SK-N-SH (cell line): ENCODE measurements at regions not wholly inside any gene's neighbourhood (a gene's known extent, or its start where the extent isn't known, plus 50 kb on each side); places are given as distances from the start of the nearest gene placed in this dataset.

Experiments used
- CTCF ChIA-PET: fragments of 300-600, 350-600 bp; formaldehyde crosslinking; extraction: SDS; loops from one replicate; lab custom pipeline; 2021; lab: Yijun Ruan, JAX
- POLR2A ChIA-PET: fragments of 350-600 bp; sonication (Branson Sonifier 250); formaldehyde crosslinking; extraction: SDS; loops from one replicate; lab custom pipeline; 2020; ENCODE audit warnings: antibody characterized with exemption, inconsistent platforms; lab: Yijun Ruan, JAX
- DNase-seq: peaks from one replicate; pipeline ENCODE4 v3.0.0; 2012
- H2AFZ ChIP-seq: fragments of 200-600 bp; sonication (generic); 2 replicates; pipeline ENCODE4 v1.8.1; 2016; ENCODE audit warnings: antibody characterized with exemption, mild to moderate bottlenecking, low read depth
- H3F3A ChIP-seq: fragments of 200-600 bp; sonication (generic); replicated peaks from 2 replicates; pipeline ENCODE3; 2016; ENCODE audit warnings: antibody characterized with exemption, mild to moderate bottlenecking; ENCODE audit not compliant: insufficient read depth
- H3K27ac ChIP-seq, 2 experiments: fragments of 200-500 bp in 1 of 2; fragments of 200-600 bp in 1 of 2; sonication (Bioruptor generic) in 1 of 2; sonication (generic), shearing (Covaris generic) in 1 of 2; 2 replicates each; pipeline versions ENCODE4 v1.5.1 to v1.6.1; 2014 to 2016; ENCODE audit warnings: low read depth in 2 of 2, inconsistent platforms in 1 of 2, low read length in 1 of 2, mild to moderate bottlenecking in 1 of 2, mixed read lengths in 1 of 2
- H3K27me3 ChIP-seq: fragments of 200-600 bp; sonication (generic), shearing (Covaris generic); 2 replicates; pipeline ENCODE4 v1.6.1; 2016; ENCODE audit warnings: mixed run types; ENCODE audit not compliant: insufficient read depth
- H3K36me3 ChIP-seq, 2 experiments: fragments of 200-500 bp in 1 of 2; fragments of 200-600 bp in 1 of 2; sonication (Bioruptor generic) in 1 of 2; sonication (generic) in 1 of 2; replicated peaks in 1 of 2; 2 replicates each; pipeline versions ENCODE3 to v1.5.1; 2014 to 2016; ENCODE audit warnings: low read length in 1 of 2, mild to moderate bottlenecking in 1 of 2; ENCODE audit not compliant: insufficient read depth in 2 of 2, control insufficient read depth in 1 of 2
- H3K4me1 ChIP-seq, 2 experiments: fragments of 200-500 bp in 1 of 2; fragments of 200-600 bp in 1 of 2; sonication (Bioruptor generic) in 1 of 2; sonication (generic), shearing (Covaris generic) in 1 of 2; 2 replicates each; pipeline versions ENCODE4 v1.5.1 to v1.6.1; 2014 to 2016; ENCODE audit warnings: low read depth in 1 of 2, low read length in 1 of 2, mixed run types in 1 of 2; ENCODE audit not compliant: insufficient read depth in 2 of 2, control insufficient read depth in 1 of 2
- H3K4me2 ChIP-seq: fragments of 200-600 bp; sonication (generic), shearing (Covaris generic); 2 replicates; pipeline ENCODE4 v1.6.1; 2017; ENCODE audit warnings: mixed run types
- H3K4me3 ChIP-seq, 2 experiments: fragments of 200-500 bp in 1 of 2; fragments of 200-600 bp in 1 of 2; sonication (Bioruptor generic) in 1 of 2; sonication (generic), shearing (Covaris generic) in 1 of 2; 2 replicates each; pipeline versions ENCODE4 v1.5.1 to v1.8.1; 2014 to 2016; ENCODE audit warnings: low read depth in 2 of 2, inconsistent platforms in 1 of 2, low read length in 1 of 2, mild to moderate bottlenecking in 1 of 2, mixed read lengths in 1 of 2, moderate library complexity in 1 of 2
- H3K79me2 ChIP-seq: fragments of 200-600 bp; sonication (generic); 2 replicates; pipeline ENCODE4 v1.8.1; 2017; ENCODE audit warnings: mild to moderate bottlenecking; ENCODE audit not compliant: insufficient read depth
- H3K9ac ChIP-seq: fragments of 200-600 bp; sonication (generic); 2 replicates; pipeline ENCODE4 v1.6.1; 2017; ENCODE audit warnings: mixed run types
- H3K9me2 ChIP-seq: fragments of 200-600 bp; sonication (generic); 2 replicates; pipeline ENCODE4 v1.6.1; 2017; ENCODE audit warnings: mixed run types
- H3K9me3 ChIP-seq: fragments of 200-600 bp; sonication (generic); 2 replicates; pipeline ENCODE4 v1.6.1; 2017; ENCODE audit warnings: mixed run types, mild to moderate bottlenecking, moderate library complexity
- H4K20me1 ChIP-seq: fragments of 200-600 bp; sonication (generic); 2 replicates; pipeline ENCODE4 v1.6.1; 2017; ENCODE audit warnings: mild to moderate bottlenecking, mixed run types; ENCODE audit not compliant: insufficient read depth
- CHD2 ChIP-seq: fragments of 150-350 bp; IDR thresholded peaks from 2 replicates; pipeline ENCODE4 v1.6.1; 2018; ENCODE audit warnings: low read length; ENCODE audit not compliant: partially characterized antibody
- ELF1 ChIP-seq: IDR thresholded peaks from 2 replicates; pipeline ENCODE4 v1.4.0; 2012
- FOXM1 ChIP-seq: IDR thresholded peaks from 2 replicates; pipeline ENCODE4 v1.4.0; 2012; ENCODE audit warnings: low read depth, mild to moderate bottlenecking
- JUND ChIP-seq: IDR thresholded peaks from 2 replicates; pipeline ENCODE4 v1.4.0; 2012
- MXI1 ChIP-seq: IDR thresholded peaks from 2 replicates; pipeline ENCODE4 v1.6.1; 2012; ENCODE audit warnings: mild to moderate bottlenecking, low read depth, low read length, improper control_type of control experiment
- NFIC ChIP-seq: IDR thresholded peaks from 2 replicates; pipeline ENCODE4 v1.4.0; 2012; ENCODE audit warnings: borderline replicate concordance
- POLR2AphosphoS5 ChIP-seq: IDR thresholded peaks from 2 replicates; pipeline ENCODE4 v1.6.1; 2012; ENCODE audit warnings: low read depth, low read length
- RFX5 ChIP-seq: IDR thresholded peaks from 2 replicates; pipeline ENCODE4 v1.6.1; 2012; ENCODE audit warnings: mild to moderate bottlenecking, improper control_type of control experiment, low read length
- RXRA ChIP-seq: IDR thresholded peaks from 2 replicates; pipeline ENCODE4 v1.4.0; 2012; ENCODE audit warnings: low read depth, mild to moderate bottlenecking, borderline replicate concordance
- SIN3A ChIP-seq: IDR thresholded peaks from 2 replicates; pipeline ENCODE4 v1.6.1; 2012; ENCODE audit warnings: low read depth, mild to moderate bottlenecking, low read length, moderate library complexity, borderline replicate concordance
- SMC3 ChIP-seq: IDR thresholded peaks from 2 replicates; pipeline ENCODE4 v1.6.1; 2012; ENCODE audit warnings: low read depth, low read length, improper control_type of control experiment
- TEAD4 ChIP-seq: IDR thresholded peaks from 2 replicates; pipeline ENCODE4 v1.4.0; 2012; ENCODE audit warnings: mild to moderate bottlenecking, borderline replicate concordance; ENCODE audit not compliant: insufficient read depth
- YY1 ChIP-seq: IDR thresholded peaks from 2 replicates; pipeline ENCODE4 v1.4.0; 2012; ENCODE audit warnings: low read depth, mild to moderate bottlenecking
- WGBS: methylation state at CpG from one replicate; pipeline ENCODE4 v1.1.6; 2017; ENCODE audit warnings: low lambda C conversion rate; 5-methylcytosine and 5-hydroxymethylcytosine counted together
- TF ChIP-seq, protein P1 (sequence below): IDR thresholded peaks from 2 replicates; pipeline ENCODE4 v1.4.0; 2012; ENCODE audit warnings: low read depth, borderline replicate concordance
- TF ChIP-seq, protein P2 (sequence below): IDR thresholded peaks from 2 replicates; pipeline ENCODE4 v1.4.0; 2012; ENCODE audit warnings: low read depth
- TF ChIP-seq, protein P3 (sequence below): fragments of 200-600 bp; sonication (generic); IDR thresholded peaks from 2 replicates; pipeline ENCODE4 v1.6.1; 2017; ENCODE audit warnings: antibody characterized with exemption, mild to moderate bottlenecking, moderate library complexity
- TF ChIP-seq, protein P4 (sequence below): IDR thresholded peaks from 2 replicates; pipeline ENCODE4; 2012

DNA sequence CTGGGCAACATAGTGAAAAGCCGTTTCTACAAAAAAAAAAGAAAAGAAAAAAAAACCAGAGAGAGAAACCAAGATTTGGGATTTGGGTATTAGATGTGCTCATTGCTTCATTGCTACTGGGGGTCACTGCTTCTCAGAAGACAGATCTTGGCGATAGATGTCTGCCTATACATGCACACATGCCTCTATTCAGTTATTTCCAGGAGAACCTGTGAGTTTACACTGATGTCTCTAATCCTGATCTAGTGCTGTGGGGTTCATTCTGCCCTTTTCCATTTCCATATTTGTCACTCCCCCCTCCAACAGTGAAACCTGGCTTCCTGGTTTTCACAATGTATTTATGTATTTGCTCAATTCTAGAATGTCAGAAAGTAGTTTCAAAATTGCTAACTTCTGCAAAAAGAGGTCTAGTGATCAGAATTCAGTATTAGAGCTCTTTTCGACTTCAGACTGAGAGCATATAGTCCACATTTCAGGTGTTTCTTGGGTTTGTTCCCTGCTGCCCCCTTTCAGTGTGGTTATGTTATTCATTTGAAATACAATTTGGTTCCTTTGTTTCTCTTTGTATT, 111.0 kb downstream of the SLC25A47 start:
- DNase-seq, result no peak
- no peaks in the 10 kb centered on the region for H3K27me3 ChIP-seq
- no peak overlapping the region for H3K4me2 ChIP-seq
- no peak for TF ChIP-seq SMC3
- TF ChIP-seq JUND, result no peak
- TF ChIP-seq POLR2AphosphoS5, result no peak
- TF ChIP-seq, protein P1, sequence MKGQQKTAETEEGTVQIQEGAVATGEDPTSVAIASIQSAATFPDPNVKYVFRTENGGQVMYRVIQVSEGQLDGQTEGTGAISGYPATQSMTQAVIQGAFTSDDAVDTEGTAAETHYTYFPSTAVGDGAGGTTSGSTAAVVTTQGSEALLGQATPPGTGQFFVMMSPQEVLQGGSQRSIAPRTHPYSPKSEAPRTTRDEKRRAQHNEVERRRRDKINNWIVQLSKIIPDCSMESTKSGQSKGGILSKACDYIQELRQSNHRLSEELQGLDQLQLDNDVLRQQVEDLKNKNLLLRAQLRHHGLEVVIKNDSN, result no peak
- TF ChIP-seq SIN3A, result no peak
- TF ChIP-seq CHD2, result no peak
- no peak for TF ChIP-seq FOXM1
- no peaks in the 10 kb centered on the region for H3F3A ChIP-seq
- 90% methylated on average over 3 of the region's 3 CpGs for WGBS
- no peaks in the 10 kb centered on the region for H3K9me2 ChIP-seq
- ChIA-PET POLR2A (interaction anchor here (0.6 kb wide), 1 partner anchor 35 kb away, joined by 4 read pairs; no protein-coding TSS in a partner anchor), CTCF (interaction anchor here (0.9 to 15.3 kb wide), 3 partner anchors 10 to 143 kb away, joined by 3 to 236 read pairs (median 148); no protein-coding TSS in a partner anchor)
- H3K9me3 ChIP-seq, result no peaks in the 10 kb centered on the region
- peak overlapping the region in 1 of 2 experiments; percentile 100; a peak in 2 of 4 replicates for H3K27ac ChIP-seq
- H4K20me1 ChIP-seq, result no peaks in the 10 kb centered on the region; the same call in 1 of the 2 replicates
- H3K79me2 ChIP-seq, result peaks cover 3% of the 10 kb centered on the region; the same call in 1 of the 2 replicates
- no peak overlapping the region for H3K9ac ChIP-seq
- H3K4me3 ChIP-seq, result no peak overlapping the region
- H3K4me1 ChIP-seq, result peaks cover 14 to 50% of the 10 kb centered on the region in 2 experiments
- no peaks in the 10 kb centered on the region for H3K36me3 ChIP-seq
- H2AFZ ChIP-seq, result no peak overlapping the region

DNA sequence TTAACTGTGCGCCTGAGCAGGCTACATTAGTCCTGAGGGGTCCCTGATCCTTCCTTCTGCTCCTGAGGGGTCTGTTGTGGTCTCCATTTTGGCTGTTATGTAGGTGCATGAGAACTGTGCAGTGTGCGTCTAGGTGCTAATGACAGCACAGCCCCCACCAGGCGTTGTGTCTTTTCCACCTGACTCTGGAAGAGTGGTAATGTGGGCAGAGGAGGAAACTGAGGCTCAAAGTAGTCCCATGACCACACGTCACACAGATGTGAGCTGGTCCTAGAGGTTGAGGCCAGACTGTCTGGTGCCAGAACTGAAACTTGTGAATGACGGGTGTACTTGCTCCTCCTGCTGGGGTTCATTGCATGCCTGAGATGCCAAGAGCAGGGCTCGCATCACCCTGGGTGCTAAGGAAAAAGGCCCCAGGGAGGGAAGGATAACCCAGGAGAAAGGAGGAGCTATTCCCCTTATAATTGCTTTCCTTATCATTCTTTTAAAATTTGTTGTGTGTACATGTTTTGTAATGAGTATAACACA, 111.8 kb downstream of the SLC25A47 start:
- Histone ChIP-seq H3K27ac (peak overlapping the region in 1 of 2 experiments; percentile 100; a peak in 2 of 4 replicates), H3K27me3 (no peaks in the 10 kb centered on the region), H3K9me2 (no peaks in the 10 kb centered on the region), H4K20me1 (no peaks in the 10 kb centered on the region; the same call in 1 of the 2 replicates), H3K36me3 (no peaks in the 10 kb centered on the region), H3K4me2 (no peak overlapping the region), H2AFZ (no peak overlapping the region), H3K9me3 (no peaks in the 10 kb centered on the region), H3K4me1 (peaks cover 17 to 55% of the 10 kb centered on the region in 2 experiments), H3K9ac (no peak overlapping the region), H3F3A (peaks cover 7% of the 10 kb centered on the region), H3K4me3 (no peak overlapping the region), H3K79me2 (no peaks in the 10 kb centered on the region)
- ChIA-PET CTCF (interaction anchor here (0.9 to 15.3 kb wide), 6 partner anchors 10 to 1193 kb away, joined by 3 to 236 read pairs (median 36); no protein-coding TSS in a partner anchor), POLR2A (interaction anchor here (0.8 to 2.9 kb wide), 3 partner anchors 9 to 295 kb away, joined by 3 to 20 read pairs (median 4); no protein-coding TSS in a partner anchor)
- 91% methylated on average over 6 of the region's 6 CpGs for WGBS
- DNase-seq, result no peak
- TF ChIP-seq POLR2AphosphoS5 (no peak), NFIC (no peak), TEAD4 (no peak), RXRA (no peak), YY1 (no peak), SMC3 (no peak), CHD2 (no peak), ELF1 (no peak), RFX5 (no peak), MXI1 (no peak), SIN3A (no peak)
- TF ChIP-seq, protein P2, sequence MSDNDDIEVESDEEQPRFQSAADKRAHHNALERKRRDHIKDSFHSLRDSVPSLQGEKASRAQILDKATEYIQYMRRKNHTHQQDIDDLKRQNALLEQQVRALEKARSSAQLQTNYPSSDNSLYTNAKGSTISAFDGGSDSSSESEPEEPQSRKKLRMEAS, result no peak
- TF ChIP-seq, protein P3, sequence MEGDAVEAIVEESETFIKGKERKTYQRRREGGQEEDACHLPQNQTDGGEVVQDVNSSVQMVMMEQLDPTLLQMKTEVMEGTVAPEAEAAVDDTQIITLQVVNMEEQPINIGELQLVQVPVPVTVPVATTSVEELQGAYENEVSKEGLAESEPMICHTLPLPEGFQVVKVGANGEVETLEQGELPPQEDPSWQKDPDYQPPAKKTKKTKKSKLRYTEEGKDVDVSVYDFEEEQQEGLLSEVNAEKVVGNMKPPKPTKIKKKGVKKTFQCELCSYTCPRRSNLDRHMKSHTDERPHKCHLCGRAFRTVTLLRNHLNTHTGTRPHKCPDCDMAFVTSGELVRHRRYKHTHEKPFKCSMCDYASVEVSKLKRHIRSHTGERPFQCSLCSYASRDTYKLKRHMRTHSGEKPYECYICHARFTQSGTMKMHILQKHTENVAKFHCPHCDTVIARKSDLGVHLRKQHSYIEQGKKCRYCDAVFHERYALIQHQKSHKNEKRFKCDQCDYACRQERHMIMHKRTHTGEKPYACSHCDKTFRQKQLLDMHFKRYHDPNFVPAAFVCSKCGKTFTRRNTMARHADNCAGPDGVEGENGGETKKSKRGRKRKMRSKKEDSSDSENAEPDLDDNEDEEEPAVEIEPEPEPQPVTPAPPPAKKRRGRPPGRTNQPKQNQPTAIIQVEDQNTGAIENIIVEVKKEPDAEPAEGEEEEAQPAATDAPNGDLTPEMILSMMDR, result no peak
- TF ChIP-seq, protein P4, sequence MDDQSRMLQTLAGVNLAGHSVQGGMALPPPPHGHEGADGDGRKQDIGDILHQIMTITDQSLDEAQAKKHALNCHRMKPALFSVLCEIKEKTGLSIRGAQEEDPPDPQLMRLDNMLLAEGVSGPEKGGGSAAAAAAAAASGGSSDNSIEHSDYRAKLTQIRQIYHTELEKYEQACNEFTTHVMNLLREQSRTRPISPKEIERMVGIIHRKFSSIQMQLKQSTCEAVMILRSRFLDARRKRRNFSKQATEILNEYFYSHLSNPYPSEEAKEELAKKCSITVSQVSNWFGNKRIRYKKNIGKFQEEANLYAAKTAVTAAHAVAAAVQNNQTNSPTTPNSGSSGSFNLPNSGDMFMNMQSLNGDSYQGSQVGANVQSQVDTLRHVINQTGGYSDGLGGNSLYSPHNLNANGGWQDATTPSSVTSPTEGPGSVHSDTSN, result no peak
- TF ChIP-seq, protein P1, result no peak
